GM12891 (cell line): ENCODE measurements at regions not wholly inside any gene's neighbourhood (a gene's known extent, or its start where the extent isn't known, plus 50 kb on each side); places are given as distances from the start of the nearest gene placed in this dataset.

ENCODE experiments used
- DNase-seq: peaks from one replicate; pipeline ENCODE4 v3.0.0; 2011; ENCODE audit warnings: low spot score; ENCODE audit not compliant: insufficient read length
- FAIRE-seq: peaks from 2 replicates; lab custom pipeline; 2011; peaks lifted over from hg19 to GRCh38; lab: Jason Lieb, UNC
- PAX5 ChIP-seq: IDR thresholded peaks from 2 replicates; pipeline ENCODE4 v1.6.1; 2011; ENCODE audit warnings: low read length, moderate library complexity, mild to moderate bottlenecking; ENCODE audit not compliant: insufficient read depth, severe bottlenecking
- POLR2A ChIP-seq: IDR thresholded peaks from 2 replicates; pipeline ENCODE4 v1.6.1; 2011; ENCODE audit warnings: low read depth, low read length, control low read depth
- POLR2AphosphoS5 ChIP-seq: IDR thresholded peaks from 2 replicates; pipeline ENCODE4 v1.6.1; 2011; ENCODE audit warnings: low read depth, low read length, control low read depth
- POU2F2 ChIP-seq: IDR thresholded peaks from 2 replicates; pipeline ENCODE4 v1.6.1; 2011; ENCODE audit warnings: low read depth, mild to moderate bottlenecking, control low read depth, low read length, moderate library complexity
- SPI1 ChIP-seq: IDR thresholded peaks from 2 replicates; pipeline ENCODE4 v1.6.1; 2011; ENCODE audit warnings: low read depth, low read length, control low read depth
- TAF1 ChIP-seq: IDR thresholded peaks from 2 replicates; pipeline ENCODE4 v1.6.1; 2011; ENCODE audit warnings: low read depth, low read length, control low read depth

DNA sequence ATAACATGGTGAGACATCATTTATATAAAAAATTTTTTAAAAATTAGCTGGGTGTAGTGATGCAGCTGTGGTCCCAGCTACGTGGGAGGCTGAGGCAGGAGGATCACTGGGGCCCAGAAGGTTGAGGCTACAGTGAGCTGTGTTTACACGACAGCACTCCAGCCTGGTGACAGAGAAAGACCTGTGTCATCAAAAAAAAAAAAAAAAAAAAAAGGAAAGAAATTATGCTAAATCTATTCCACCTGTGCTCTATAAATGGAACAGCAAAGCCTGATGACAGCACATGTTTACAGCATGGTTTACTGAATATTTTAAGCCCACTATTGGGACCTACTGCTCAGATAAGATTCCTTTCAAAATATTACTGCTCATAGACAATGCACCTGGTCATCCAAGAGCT is 217.6 kb downstream of the PRDM2 start:
- no peak for TF ChIP-seq POU2F2
- no peak for TF ChIP-seq POLR2A
- no peak for TF ChIP-seq TAF1
- TF ChIP-seq PAX5 = no peak
- no peak for TF ChIP-seq POLR2AphosphoS5
- TF ChIP-seq SPI1 = no peak
- FAIRE-seq = no peak
- no peak for DNase-seq

DNA sequence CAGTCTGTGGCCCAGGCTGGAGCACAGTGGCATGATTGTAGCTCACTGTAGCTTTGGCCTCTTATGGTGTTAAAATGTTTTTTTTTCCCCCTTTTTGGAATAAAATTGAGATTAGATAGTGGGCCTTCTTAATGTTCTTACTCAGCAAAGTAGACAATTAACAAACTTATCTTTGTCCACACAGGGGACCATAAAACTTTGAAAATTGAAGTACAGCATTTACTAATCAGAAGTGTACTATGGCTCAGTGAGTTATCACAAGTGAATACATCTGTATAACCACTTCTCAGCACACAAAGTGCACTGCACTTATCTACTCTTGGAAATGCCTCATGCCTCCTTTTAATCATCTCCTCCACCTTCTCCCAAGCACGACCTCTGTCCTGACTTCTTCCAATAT is 218.9 kb downstream of the PRDM2 start:
- FAIRE-seq (no peak), DNase-seq (no peak)
- TF ChIP-seq PAX5 (no peak), TAF1 (no peak), POLR2AphosphoS5 (no peak), POU2F2 (no peak), POLR2A (no peak), SPI1 (no peak)

DNA sequence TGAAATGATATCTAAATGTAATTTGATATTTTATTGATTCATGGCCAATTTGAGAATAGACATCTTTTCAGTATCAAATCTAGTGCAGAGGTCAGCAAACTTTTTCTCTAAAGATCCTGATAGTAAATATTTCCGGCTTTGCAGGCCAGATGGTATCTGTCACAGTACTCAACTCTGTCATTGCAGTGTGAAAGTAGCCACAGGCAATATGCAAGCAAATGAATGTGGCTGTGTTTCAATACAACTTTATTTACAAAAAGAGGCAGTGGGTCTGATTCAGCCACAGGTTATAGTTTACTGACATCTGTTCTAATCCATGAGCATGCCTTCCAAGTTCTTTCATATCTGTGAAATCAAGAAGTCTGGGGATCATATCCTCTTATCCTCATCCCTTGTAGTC is 221.2 kb downstream of the PRDM2 start:
- TF ChIP-seq SPI1 (no peak), POLR2A (no peak), POU2F2 (no peak), TAF1 (no peak), PAX5 (no peak), POLR2AphosphoS5 (no peak)
- DNase-seq = no peak
- FAIRE-seq = no peak

DNA sequence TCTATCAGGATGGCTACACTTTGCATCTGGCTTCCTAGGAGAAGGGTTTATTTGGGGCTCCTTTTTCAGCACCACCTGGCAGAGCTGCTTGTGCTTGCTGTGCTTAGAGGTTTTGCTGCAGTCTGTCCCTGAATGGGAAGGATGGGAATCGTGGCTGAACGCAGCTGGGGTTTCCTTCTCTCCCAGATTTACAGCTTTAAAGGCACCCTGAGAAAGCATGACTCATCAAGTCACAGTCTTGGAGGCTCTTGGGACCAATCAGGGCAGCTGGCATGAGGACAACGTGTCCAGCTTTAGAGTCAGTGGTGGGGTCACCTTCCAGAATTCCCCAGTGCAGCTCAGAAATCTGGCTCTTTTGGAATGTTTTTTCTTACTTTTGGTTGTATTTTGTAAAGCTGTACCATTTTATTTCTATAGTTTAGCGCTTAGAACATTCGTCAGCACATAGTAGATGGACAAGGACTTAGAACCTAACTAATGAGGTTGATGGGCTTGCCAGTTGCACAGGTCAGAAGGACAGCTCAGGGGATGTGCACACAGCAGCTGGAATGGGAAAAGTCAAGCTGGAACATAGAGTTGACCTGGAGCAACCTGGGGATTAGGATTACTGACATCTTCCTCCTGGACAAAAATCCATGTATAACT is 222.6 kb downstream of the PRDM2 start:
- FAIRE-seq (no peak), DNase-seq (no peak)
- TF ChIP-seq SPI1 = no peak
- TF ChIP-seq POLR2AphosphoS5 = no peak
- TF ChIP-seq POLR2A = no peak
- TF ChIP-seq POU2F2 = no peak
- no peak for TF ChIP-seq TAF1
- no peak for TF ChIP-seq PAX5

DNA sequence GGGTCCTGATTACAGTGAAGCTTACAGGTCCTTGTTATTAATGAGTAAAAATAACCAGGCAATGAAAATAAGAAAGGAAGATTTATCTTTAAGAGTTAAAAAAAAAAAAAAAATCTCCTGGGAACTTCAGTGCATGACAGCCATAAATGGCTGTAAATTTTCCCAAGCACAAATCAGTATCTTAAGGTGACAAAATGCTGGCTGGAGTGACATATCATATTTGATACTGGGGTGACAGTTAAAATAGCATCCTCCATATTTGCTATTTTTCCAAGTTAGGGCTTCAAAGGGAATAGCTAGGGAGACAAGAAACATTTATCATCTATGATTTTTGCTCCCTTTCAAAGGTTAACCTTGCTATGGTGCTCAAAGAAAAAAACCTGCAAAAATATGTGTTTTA is 226.6 kb downstream of the PRDM2 start:
- TF ChIP-seq POU2F2 (no peak), POLR2AphosphoS5 (no peak), PAX5 (no peak), POLR2A (no peak), SPI1 (no peak), TAF1 (no peak)
- FAIRE-seq (no peak), DNase-seq (no peak)

DNA sequence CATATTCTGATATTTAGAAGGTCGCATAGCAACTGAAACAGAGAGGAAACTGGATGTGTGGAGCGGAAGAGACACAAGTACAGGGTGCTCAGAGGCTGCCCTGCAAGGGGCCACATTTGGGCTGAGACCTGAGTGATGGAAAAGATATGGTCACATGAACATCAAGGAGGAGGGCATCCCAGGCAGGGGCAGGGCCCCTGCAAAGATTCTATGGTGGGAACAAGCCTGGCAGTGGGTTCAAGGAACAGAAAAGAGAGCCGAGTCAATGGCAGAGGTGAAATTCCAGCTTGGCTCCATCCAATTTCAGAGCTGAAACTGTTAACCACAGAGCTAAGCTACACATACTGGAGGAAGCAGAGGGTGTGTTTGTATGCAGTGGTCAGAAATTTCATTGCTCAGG is 227.7 kb downstream of the PRDM2 start:
- TF ChIP-seq TAF1 = no peak
- no peak for TF ChIP-seq SPI1
- TF ChIP-seq PAX5 = no peak
- no peak for TF ChIP-seq POLR2AphosphoS5
- no peak for TF ChIP-seq POU2F2
- TF ChIP-seq POLR2A = no peak
- no peak for DNase-seq
- no peak for FAIRE-seq

DNA sequence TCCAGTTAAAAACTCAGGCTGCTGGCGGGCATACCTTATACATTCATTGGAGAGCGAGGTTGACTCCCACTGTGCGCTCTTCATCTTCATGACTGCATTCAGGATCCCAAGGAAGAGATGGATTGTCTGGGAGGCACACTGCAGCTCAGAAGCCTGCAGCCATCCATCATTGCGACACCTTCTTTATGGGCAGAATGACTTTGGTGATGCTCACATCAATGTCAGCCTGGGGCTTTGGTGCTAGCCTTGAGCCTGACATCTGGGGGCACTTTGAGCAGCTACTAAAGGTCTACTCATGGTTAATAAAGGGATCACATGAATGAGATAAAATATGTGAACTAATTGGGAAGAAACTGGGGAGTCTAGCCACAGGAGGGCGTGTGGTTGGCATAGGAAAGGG is 229.3 kb downstream of the PRDM2 start:
- DNase-seq (no peak), FAIRE-seq (no peak)
- TF ChIP-seq POLR2AphosphoS5 = no peak
- TF ChIP-seq SPI1 = no peak
- TF ChIP-seq POU2F2 = no peak

DNA sequence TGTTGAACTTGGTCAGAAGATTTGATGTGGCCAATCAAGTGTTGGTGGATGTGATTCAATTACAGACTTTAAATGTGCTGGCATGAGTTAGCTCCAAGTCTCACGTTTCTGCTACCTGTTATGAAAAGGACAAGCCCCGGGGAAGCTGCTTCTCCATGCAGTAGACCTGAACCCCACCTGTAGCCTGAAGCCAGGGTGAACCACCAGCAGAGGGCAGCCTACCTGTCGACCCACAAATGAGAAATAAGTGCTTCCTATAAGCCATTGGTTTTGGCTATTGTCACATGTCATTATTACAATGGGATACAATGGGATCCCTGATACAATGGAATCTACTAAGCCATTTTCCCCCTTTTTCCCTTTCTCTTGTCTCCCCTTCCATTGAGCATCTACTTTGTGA is 230.2 kb downstream of the PRDM2 start:
- FAIRE-seq = peak; percentile 16
- TF ChIP-seq TAF1 = no peak
- no peak for TF ChIP-seq SPI1
- TF ChIP-seq POLR2AphosphoS5 = no peak
- TF ChIP-seq POLR2A = no peak
- TF ChIP-seq POU2F2 = no peak
- no peak for TF ChIP-seq PAX5
- peak; percentile 23 for DNase-seq

DNA sequence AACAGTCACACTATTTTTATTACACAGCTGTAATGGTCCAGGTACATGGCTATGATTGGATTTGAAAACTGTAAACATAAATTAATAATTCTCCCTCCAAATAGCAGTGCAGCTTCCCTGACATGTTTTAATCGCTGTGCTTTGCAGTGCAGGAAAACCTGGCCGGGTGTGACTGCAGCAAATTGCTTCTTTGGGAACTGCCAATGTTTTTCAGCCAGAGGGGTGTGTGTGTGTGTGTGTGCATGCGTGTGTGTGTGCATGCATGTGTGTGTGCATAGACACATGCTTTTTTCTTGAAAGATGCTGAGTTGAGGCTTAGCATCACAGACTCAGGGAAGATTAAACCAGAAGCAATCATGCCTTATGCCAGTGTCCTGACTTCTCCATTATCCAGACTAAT is 231.2 kb downstream of the PRDM2 start:
- no peak for FAIRE-seq

DNA sequence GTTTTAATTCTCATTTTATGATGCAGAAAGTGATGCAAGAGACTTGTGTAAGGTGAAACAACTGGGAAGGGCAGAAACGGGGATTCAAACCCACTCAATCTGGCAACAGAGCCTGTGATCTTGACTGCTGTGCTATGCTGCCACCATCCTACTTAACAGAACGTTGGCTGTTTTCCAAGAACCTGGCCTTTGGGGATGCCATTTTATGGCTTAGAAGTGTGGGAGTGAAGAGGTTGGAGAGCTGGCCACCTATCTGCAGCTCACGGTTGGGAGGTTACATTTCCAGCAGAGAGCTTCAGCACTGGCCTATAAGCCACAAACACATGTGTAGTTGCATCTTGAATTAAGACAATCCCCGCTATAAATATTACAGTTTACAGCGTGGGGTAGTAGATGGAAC is 235.3 kb downstream of the PRDM2 start:
- DNase-seq (no peak), FAIRE-seq (no peak)
- no peak for TF ChIP-seq POLR2AphosphoS5
- TF ChIP-seq TAF1 = no peak
- no peak for TF ChIP-seq PAX5
- TF ChIP-seq POU2F2 = no peak

More for the DNA sequence above, 231.2 kb downstream of the PRDM2 start:
- DNase-seq = no peak
- no peak for TF ChIP-seq SPI1
- TF ChIP-seq POLR2A = no peak
- TF ChIP-seq PAX5 = no peak
- no peak for TF ChIP-seq TAF1
- no peak for TF ChIP-seq POU2F2
- no peak for TF ChIP-seq POLR2AphosphoS5

DNA sequence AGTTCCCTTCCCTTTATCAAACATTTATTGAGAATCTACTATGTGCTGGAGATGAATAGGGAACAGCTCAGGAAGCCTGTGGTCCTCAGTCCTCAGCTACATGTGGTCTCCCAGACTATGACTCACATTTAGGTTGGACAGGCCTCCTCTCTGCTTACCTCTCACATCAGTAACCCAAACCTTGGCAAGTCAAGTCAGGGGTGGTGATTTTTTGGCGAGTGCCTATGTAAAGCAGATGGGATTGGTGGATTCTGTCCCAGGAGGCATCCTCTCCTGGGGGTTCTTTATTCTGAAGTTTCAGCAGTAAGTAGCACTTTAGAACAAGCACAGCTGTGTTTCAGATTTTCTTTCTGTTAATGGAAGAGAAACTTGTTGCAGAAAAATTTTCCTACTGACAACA is 241.3 kb downstream of the PRDM2 start:
- no peak for FAIRE-seq
- DNase-seq = no peak
- TF ChIP-seq POLR2A = no peak
- TF ChIP-seq PAX5 = no peak
- no peak for TF ChIP-seq POU2F2
- no peak for TF ChIP-seq POLR2AphosphoS5
- no peak for TF ChIP-seq SPI1
- TF ChIP-seq TAF1 = no peak
